Ovary (tissue), 7 donors: ENCODE measurements at regions not wholly inside any gene's neighbourhood (a gene's known extent, or its start where the extent isn't known, plus 50 kb on each side); places are given as distances from the start of the nearest gene placed in this dataset.
A peak's percentile ranks its signal among the peaks of the same experiment; 100 is the strongest.

Source experiments
- DNase-seq, 5 donors: peaks; one replicate each; pipeline ENCODE4 v3.0.0-alpha.2; 2019 to 2020
- H3K27ac ChIP-seq, 2 donors: fragments of 200-600 bp; one replicate each; pipeline versions ENCODE4 v1.5.1 to v1.8.0; 2019 to 2022
- H3K27me3 ChIP-seq: fragments of 200-600 bp; one replicate; pipeline ENCODE4 v1.8.0; 2022
- H3K36me3 ChIP-seq: fragments of 200-600 bp; sonication (generic); one replicate; pipeline ENCODE4 v1.5.1; 2019
- H3K4me1 ChIP-seq: one replicate; pipeline ENCODE4 v1.8.1; 2013; ENCODE audit warnings: mild to moderate bottlenecking, moderate library complexity; ENCODE audit not compliant: insufficient read depth
- H3K4me3 ChIP-seq: fragments of 200-600 bp; sonication (generic); one replicate; pipeline ENCODE4 v1.5.1; 2017
- H3K9me3 ChIP-seq, 2 donors: fragments of 200-600 bp in 1 of 2; sonication (generic) in 1 of 2; one replicate each; pipeline versions ENCODE4 v1.5.1 to v1.8.1; 2013 to 2019; ENCODE audit warnings: mild to moderate bottlenecking in 1 of 2, moderate library complexity in 1 of 2
- EP300 ChIP-seq: sonication (generic); formaldehyde crosslinking; IDR thresholded peaks from one replicate; pipeline ENCODE4 v1.6.1; 2017; ENCODE audit warnings: antibody characterized with exemption
- POLR2A ChIP-seq: fragments of 450-650 bp; IDR thresholded peaks from one replicate; pipeline ENCODE4 v1.6.1; 2017; ENCODE audit warnings: antibody characterized with exemption, mild to moderate bottlenecking, moderate library complexity
- WGBS, 3 donors: extraction: QIAGEN DNeasy Blood & Tissue Kit in 1 of 3; methylation state at CpG; one replicate each; pipeline versions ENCODE4 v1.1.5 to v1.1.7; 2013 to 2017; 5-methylcytosine and 5-hydroxymethylcytosine counted together
- intact Hi-C, 4 donors: fragments of 100-400 bp; cut with DNase I; formaldehyde crosslinking; loops; one replicate each; pipeline versions ENCODE4 v1.11.0 to v1.15.1; 2022 to 2023
- TF ChIP-seq, protein P1 (sequence below), 3 donors: fragments of 450-650 bp in 2 of 3; fragments of 200-600 bp in 1 of 3; IDR thresholded peaks; one replicate each; pipeline versions ENCODE4 v1.5.1 to v1.8.0; 2016 to 2022; ENCODE audit warnings: antibody characterized with exemption in 3 of 3, mild to moderate bottlenecking in 1 of 3
- donor health status: DM: no; HTN: no; CAD: no; lungs with moderate emphysema.
- donor health status: DM: no; HTN: no; CAD: no.
- donor health status: Bipolar disorder and iron deficiency.
- donor health status: DM: no; HTN: no; CAD: no.
- donor health status: DM: yes; HTN: yes; CAD: no.

DNA sequence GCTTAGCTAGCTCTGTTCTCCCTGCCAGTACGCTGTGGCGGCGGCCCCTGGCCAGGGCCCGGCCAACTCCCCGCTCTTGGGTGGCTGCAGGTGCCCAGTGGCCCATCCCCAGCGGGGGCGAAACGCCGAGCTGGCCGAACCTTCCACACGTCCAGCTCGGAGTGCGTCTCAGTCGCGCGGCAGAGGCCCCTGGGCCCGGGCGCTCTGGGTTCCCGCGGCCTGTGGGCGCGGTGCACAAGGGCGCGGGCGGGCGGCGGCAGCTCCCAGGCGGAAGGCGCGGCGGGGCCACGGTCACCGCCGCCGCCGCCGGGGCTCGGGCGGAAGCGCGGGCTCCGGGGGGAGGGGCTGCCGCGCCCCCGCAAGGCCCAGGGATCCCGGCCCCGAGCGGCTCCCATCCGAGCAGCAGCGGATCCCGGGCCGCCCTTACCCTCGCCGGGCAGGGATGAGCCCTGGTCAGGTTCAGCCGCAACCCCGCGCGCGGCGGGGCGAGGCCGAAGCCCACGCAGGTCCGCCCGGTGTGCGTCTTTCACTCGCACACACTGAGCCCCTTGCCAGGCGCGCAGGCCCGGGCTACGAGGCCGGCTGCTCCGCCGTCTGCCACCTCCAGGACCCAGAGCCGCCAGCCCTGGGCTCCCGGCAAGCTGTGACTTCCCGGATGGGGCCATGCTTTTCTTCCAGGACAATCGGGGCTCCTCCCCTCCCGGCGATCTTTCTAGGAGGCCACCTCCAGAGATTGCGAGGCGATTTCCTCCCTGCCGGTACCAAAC is 54.2 kb downstream of the CCDC54 start:
- intact Hi-C loops: loop anchor here in 3 of 4 donors (2.0 to 10.0 kb wide), 6 partner anchors 91 to 307 kb away; partner anchors contain the start of gene BBX (in 3 of the 3)
- 0 to 1% (median 0%) methylated on average over 33 to 82 of the region's 83 CpGs for WGBS, 3 donors
- Histone ChIP-seq H3K9me3 (no peaks in the 10 kb centered on the region), H3K4me3 (peak overlapping the region; percentile 77), H3K27me3 (no peaks in the 10 kb centered on the region), H3K4me1 (no peaks in the 10 kb centered on the region), H3K36me3 (no peaks in the 10 kb centered on the region), H3K27ac (peak overlapping the region; percentile 94 to 99)
- peak; percentile 72 to 83 (median 75) for DNase-seq
- TF ChIP-seq, protein P1, sequence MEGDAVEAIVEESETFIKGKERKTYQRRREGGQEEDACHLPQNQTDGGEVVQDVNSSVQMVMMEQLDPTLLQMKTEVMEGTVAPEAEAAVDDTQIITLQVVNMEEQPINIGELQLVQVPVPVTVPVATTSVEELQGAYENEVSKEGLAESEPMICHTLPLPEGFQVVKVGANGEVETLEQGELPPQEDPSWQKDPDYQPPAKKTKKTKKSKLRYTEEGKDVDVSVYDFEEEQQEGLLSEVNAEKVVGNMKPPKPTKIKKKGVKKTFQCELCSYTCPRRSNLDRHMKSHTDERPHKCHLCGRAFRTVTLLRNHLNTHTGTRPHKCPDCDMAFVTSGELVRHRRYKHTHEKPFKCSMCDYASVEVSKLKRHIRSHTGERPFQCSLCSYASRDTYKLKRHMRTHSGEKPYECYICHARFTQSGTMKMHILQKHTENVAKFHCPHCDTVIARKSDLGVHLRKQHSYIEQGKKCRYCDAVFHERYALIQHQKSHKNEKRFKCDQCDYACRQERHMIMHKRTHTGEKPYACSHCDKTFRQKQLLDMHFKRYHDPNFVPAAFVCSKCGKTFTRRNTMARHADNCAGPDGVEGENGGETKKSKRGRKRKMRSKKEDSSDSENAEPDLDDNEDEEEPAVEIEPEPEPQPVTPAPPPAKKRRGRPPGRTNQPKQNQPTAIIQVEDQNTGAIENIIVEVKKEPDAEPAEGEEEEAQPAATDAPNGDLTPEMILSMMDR (IDR thresholded peaks at IDR 0.05): peak in 1 of 3 donors; percentile 9
- TF ChIP-seq EP300 (no peak), POLR2A (peak; percentile 60)

GRCh38 chr3:107432013-107432515 is 54.8 kb downstream of the CCDC54 start:
- peak; percentile 34 to 51 (median 41) for DNase-seq
- Histone ChIP-seq H3K4me3 (peak overlapping the region; percentile 77), H3K27me3 (no peaks in the 10 kb centered on the region), H3K36me3 (no peaks in the 10 kb centered on the region), H3K4me1 (no peaks in the 10 kb centered on the region), H3K9me3 (no peaks in the 10 kb centered on the region), H3K27ac (peak overlapping the region; percentile 94 to 99)
- no peak for TF ChIP-seq POLR2A
- no peak for TF ChIP-seq EP300
- TF ChIP-seq, protein P1 (IDR thresholded peaks at IDR 0.05): no peak
- 2 to 4% (median 2%) methylated on average over 20 of the region's 20 CpGs for WGBS, 3 donors
- intact Hi-C loops: loop anchor here in 3 of 4 donors (5.0 to 10.0 kb wide), 4 partner anchors 90 to 197 kb away; partner anchors contain the start of gene BBX (in 3 of the 3)

GRCh38 chr3:107432646-107433045 is 55.4 kb downstream of the CCDC54 start:
- Histone ChIP-seq H3K4me3 (no peak overlapping the region), H3K27me3 (no peaks in the 10 kb centered on the region), H3K9me3 (no peaks in the 10 kb centered on the region), H3K4me1 (no peaks in the 10 kb centered on the region), H3K36me3 (no peaks in the 10 kb centered on the region), H3K27ac (peak overlapping the region in 1 of 2 donors; percentile 99)
- 53 to 78% (median 69%) methylated on average over 8 of the region's 8 CpGs for WGBS, 3 donors
- TF ChIP-seq, protein P1 (IDR thresholded peaks at IDR 0.05): no peak
- peak in 1 of 5 donors; percentile 30 for DNase-seq
- intact Hi-C loops: loop anchor here in 3 of 4 donors (5.0 to 10.0 kb wide), 4 partner anchors 90 to 198 kb away; partner anchors contain the start of gene BBX (in 3 of the 3)

- TF ChIP-seq, protein P1 (IDR thresholded peaks at IDR 0.05): no peak
- Histone ChIP-seq H3K27me3 (no peaks in the 10 kb centered on the region), H3K4me1 (no peaks in the 10 kb centered on the region), H3K9me3 (no peaks in the 10 kb centered on the region), H3K27ac (no peak overlapping the region), H3K4me3 (no peak overlapping the region), H3K36me3 (no peaks in the 10 kb centered on the region)
- intact Hi-C loops: loop anchor here in 2 of 4 donors (10.0 kb wide), 3 partner anchors 89 to 201 kb away; partner anchors contain the start of gene BBX (in 1 of the 2)
- no peak for DNase-seq
Observed at GRCh38 chr3:107436029-107436428, 58.8 kb downstream of the CCDC54 start.
